H4 (cell line): ENCODE measurements at regions not wholly inside any gene's neighbourhood (a gene's known extent, or its start where the extent isn't known, plus 50 kb on each side); places are given as distances from the start of the nearest gene placed in this dataset.
A peak's percentile ranks its signal among the peaks of the same experiment; 100 is the strongest.
"Not testable (repeated sequence)": the region's sequence is repeated elsewhere in the genome, so short reads cannot be mapped to it uniquely, and the experiment has no call there.

Source experiments
- DNase-seq: peaks from one replicate; pipeline ENCODE4 v3.0.0-alpha.2; 2015; ENCODE audit warnings: low spot score

- DNase-seq = no peak
These were observed 245.2 kb downstream of the AACS start for GRCh38 chr12:125310461-125310860.

DNA sequence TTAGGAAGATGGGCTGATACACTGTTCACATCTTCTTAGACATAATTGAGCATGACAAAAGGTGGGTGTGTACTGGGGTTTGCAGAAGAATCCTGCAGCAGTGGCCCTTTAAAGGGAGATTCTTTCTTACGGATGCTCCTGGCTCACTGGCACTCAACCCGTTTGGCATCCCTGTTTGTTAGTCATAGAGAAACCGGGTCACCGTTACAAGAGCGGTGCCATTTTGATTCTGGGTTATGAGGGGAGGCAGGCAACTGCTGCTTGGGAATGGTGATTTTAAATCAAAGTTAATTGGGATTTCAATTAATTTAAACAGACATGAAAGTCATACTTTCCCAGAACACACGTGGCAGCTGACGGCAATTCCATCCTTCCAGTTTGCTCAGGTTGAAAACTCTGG, 245.8 kb downstream of the AACS start:
- DNase-seq = no peak

- DNase-seq = no peak
These were observed 247.2 kb downstream of the AACS start for GRCh38 chr12:125312471-125312870.

- DNase-seq = no peak
These were observed 249.0 kb downstream of the AACS start for GRCh38 chr12:125314051-125314755.

DNA sequence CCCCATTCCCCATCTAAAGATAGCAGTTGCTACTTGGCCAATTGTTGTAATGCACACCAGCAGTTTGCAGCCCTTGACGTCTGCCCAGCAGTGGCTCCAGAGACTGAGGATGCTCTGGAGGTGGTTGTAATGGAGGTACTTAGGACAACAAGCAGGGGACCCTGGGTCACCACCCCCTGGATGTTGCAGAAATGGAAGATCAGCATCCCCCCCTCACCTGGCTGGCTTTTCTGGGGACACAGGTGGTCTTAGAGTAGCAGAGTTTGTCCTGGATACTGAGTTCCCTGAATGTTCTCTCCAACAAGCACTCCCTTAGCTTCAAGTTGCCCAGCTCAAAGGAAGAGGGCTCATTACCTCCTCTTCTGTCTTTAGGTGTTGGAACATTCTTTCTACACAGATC, 250.5 kb downstream of the AACS start:
- no peak for DNase-seq

DNA sequence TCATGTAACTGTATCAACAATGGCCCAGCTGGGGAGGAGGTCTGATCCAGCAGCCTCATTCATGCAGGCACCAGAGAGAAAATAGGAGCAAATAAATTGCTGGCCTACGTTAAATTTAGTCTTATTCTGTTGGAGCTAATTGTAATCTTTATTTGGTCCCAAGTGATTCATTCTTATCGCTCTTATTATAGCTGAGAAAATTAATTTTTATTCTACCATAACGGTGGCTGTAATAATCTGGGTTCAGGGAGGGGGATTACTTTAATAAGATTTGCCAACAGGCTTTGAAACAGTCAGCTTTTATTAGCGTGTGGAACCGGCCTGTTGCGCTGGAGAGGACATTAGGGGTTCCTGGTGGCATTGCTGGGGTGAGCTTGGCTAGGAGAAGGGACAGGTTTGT, 254.9 kb downstream of the AACS start:
- no peak for DNase-seq

DNA sequence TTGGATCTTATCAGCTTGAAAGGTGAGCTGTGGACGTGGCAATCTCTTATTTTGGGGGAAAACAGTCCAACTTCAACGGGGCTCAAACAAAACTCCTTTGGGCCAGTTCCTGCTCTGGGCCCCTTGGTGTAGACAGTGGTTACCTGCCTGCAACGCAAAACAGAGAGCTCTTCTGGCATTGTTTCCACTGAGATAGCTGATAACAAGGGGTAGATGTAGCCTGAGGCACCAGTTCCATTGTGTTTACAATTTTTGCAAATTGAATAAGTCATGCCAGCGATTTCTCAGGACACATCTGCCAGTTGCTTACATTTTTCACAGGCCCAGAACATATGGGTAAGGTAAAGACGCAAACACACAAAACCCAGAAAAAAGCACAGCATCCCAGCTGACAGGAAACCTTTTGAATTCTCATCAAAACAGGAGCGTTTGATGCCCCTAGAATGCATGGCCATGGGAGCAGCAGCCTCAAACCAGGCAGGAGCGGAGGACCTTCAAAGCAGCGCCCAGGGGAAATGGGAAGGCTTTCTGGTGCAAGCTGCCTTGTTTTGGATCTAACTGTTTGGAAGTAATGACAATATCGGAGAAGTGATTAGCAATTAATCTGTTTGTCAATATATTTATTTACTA, 259.7 kb downstream of the AACS start:
- DNase-seq = no peak

DNA sequence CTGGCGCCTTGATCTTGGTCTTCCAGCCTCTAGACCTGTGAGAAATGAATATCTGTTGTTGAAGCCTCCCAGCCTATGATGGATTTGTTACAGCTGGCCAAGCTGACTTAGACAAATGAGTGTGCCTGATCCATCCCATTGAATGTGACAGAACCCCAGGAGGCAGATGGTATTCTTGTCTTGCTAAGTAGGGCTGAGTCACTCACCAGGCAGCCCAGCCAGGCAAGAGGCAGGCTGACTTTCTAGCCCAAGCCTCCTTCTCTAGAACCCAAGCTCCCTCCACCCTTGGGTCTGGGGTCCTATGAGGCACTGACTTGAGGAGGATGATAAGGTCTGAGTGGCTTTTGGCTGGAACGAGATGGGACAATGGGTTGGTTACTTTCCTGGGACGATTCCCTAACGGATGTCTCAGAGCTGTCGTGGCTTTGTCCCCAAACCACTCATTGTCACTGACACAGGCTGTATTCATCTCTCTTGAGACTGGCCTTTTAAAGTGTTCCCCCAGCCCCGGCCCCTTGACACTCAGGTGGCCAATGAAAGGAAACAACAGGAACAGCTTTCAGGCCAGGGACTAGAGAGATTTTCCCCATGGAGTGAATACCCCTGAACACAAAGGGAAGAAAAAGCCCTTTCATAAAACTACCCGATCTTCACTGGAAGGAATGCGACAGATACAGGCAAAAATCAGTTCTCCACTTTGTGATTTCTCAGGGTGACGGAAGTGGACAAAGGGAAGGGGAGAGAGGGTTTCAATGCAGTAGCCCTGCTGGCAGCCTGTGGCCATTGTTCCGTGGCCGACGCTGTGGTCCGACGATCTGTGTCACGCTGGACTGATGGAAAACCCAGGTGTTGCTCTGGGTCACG, 264.2 kb downstream of the AACS start:
- DNase-seq = no peak

- peak; percentile 38 for DNase-seq
These were observed 265.6 kb downstream of the AACS start for GRCh38 chr12:125330645-125331341.

DNA sequence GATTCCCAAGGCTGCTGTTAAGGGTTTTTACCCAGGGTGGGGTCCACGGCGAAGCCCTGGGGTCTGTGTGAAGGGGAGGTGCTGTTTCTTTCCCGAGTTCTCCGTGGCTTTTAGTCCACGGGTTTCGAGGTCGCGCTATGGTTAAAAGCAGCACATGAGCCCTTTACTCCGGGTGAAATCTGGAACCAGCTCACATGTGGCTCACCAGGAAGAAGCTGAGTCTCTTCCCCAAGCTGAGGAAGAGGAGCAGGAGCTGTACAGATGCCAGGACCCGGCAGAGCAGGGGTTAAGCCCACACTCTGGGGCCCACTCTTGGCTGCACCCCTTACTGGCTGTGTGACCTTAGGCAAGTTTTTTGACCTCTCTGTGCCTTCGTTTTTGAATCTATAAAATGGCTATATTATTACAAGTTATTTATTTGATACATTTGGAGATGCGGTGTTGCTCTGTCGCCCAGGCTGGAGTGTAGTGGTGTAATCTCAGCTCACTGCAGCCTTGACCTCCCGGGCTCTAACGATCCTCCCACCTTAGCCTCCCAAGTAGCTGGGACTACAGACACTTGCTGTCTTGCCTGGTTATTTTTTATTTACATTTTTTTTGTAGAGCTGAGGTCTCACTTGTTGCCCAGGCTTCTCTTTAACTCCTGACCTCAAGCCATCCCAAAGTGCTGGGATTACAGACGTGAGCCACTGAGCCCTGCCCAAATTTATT, 266.3 kb downstream of the AACS start:
- no peak for DNase-seq

- no peak for DNase-seq
These were observed 267.7 kb downstream of the AACS start for GRCh38 chr12:125332900-125333299.

DNA sequence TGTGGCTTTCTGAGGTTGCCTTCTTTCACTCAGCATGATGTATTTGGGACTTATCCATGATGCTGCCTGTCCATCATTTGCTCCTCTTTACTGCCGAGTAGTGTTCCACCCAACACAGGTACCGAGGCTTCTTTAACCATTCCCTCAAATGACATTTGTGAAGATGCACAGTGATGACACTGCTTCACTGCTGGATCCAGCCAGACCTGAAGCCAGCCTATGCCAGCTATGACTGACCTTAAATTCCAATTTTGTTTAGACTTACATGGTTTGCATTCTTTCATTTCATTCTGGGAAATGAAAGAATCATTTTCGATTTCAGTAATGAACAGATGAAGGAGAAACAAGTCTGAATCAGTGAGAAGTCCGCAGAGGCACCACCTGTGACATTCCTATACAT, 271.0 kb downstream of the AACS start:
- DNase-seq = no peak

- DNase-seq = peak; percentile 97
These were observed 275.6 kb downstream of the AACS start for GRCh38 chr12:125340791-125341190.

- DNase-seq = no peak
These were observed 276.2 kb downstream of the AACS start for GRCh38 chr12:125341422-125341821.

DNA sequence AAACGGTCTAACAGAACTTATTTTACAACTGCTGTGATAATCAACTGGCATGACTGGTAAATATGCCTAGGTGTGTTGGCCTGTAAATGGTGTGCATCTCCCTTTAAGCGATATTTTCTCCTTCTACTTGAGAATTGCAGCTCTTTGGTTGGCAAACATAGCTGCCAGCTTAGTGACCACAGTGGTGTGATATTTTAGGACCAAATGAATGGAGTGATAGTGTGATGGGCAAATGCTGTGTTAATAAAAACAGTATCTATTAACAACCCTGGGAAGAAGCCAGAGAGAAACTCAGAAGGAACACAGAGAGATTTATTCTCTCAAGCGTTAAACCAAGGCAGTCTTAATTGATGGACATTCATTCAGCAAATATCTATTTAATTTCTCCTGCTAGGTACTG, 278.4 kb downstream of the AACS start:
- no peak for DNase-seq

DNA sequence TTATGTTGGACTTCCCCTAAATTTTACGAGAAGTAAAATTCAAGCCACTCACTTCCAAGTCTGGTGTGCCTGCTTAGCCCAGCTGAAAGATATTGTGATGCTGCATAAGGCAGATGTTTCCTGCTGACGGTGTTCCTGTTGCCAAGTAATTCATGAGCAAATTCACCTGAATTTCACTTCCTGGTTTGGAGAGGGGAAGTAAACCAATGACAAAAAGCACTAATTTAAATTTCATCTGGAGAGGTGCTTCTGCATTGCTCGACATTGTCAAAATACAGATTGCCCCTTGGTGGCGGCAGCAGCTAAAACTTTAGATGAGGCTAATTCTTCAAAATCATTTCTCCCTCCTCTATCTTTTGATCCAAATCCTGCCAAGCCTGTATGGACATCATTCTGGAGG, 281.1 kb downstream of the AACS start:
- DNase-seq = no peak

DNA sequence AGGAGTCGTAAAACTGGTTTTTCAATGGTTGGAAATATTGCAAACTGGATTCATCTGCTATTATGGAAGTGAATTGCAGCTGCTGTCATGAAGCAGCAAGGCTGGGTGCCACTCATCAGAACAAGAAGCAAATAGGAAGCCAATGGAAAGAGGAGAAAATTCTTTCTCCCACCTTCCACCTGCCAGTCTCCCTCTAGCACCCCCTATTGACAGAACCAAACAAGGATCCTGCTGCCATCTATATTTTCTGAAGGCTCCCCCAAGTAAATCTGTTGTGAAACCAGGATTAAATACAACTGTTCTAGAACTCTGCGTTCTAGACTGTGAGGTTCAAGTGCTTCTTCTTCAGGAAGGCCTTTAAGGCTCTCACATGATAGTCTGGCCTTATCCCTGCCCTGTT, 286.6 kb downstream of the AACS start:
- DNase-seq = no peak

- DNase-seq = not testable (repeated sequence)
These were observed 287.8 kb downstream of the AACS start for GRCh38 chr12:125353002-125353401.

DNA sequence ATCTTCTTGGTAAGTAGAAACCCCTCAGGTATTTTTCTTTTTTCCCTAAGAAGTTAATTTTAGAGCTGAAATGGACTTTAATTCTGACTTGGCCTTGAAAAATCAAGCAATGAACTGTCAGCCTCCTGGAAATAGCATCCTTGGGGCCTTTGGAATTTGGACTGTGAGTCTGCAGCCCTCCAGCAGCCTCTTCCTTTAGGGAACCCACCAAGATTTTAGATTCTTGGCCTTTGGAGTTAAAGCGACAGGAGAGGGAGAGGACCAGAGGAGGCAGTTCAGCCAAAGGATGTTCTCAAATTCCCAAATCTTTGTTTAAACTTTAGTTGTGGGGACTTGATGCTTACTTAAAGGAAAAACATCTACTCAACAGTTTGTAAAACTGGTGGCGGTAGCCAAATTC, 288.6 kb downstream of the AACS start:
- DNase-seq = no peak

DNA sequence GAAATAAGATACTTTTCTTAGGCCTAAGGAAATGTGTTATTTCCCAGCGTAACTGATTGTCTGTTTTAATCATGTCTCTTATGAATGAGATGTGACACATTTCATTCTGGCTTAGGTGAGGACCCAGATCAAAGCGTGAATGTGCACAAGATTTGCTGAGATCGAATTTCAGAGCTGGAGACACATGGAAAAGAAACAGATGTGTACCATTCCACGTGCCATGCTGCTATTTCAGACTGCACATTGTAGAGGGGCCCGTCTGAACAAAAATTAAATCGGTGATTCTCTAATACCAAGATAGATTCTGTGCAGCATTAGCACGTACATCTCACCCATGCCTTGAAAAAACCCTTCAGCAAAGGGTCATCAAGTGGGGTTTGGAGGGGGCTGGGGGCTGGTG, 290.4 kb downstream of the AACS start:
- no peak for DNase-seq

DNA sequence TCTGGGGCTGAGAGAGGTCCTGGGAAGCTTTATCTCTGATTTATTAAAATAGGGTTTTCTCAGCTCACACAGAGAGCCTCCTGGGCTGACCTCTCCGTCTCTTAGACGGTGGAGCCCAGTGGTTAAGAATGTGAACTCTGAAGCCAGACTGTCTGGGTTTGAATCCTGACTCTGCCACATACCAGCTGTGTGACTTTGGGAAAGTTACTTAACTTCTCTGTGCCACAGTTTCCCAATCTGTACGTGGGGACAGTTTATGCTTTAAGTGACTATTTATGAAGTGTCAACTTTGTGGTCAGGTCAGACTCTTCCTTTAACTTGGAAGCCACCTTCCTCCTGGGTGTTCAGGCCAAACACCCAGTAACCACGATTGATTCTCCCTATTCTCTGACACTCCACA, 290.9 kb downstream of the AACS start:
- DNase-seq = no peak

DNA sequence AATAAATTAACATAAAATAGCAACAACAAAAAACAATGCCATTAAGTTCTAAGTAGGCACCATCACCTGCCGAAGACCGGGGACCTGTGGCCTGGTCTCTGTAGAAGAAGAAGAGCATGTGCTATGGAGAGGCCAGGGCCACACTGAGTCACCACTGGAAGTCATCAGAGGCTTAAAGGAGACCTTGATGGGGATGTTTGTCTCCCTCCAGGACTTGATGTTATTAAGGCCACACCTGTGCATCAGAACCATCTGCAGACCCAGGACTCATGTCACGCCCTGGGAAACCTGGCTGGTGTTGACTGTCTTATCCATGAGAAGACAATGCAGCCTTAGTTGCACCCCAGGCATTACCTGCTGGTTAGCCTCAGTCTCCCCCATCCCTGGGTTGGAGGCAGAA, 292.3 kb downstream of the AACS start:
- no peak for DNase-seq
